ENCODE measurements at regions not wholly inside any gene's neighbourhood (a gene's known extent, or its start where the extent isn't known, plus 50 kb on each side); places are given as distances from the start of the nearest gene placed in this dataset.
"Not testable (repeated sequence)": the region's sequence is repeated elsewhere in the genome, so short reads cannot be mapped to it uniquely, and the experiment has no call there.

GRCh38 chr16:29138698-29139097 lies 153.8 kb downstream of the LAT start:
- not testable (repeated sequence) for TF ChIP-seq ZNF451 (CRISPR knock-in tag; IDR thresholded peaks at IDR 0.05); CHD2 (IDR thresholded peaks at IDR 0.05; ENCODE audit: low read depth, low read length); ZNF639 (CRISPR knock-in tag; conservative IDR thresholded peaks at IDR 0.05); SMAD3 (CRISPR knock-in tag; IDR thresholded peaks at IDR 0.05); MXD1 (CRISPR knock-in tag; IDR thresholded peaks at IDR 0.05); YY1 (IDR thresholded peaks at IDR 0.05; ENCODE audit: insufficient read depth, insufficient replicate concordance, low read depth, low read length); CENPT (CRISPR knock-in tag; IDR thresholded peaks at IDR 0.05; ENCODE audit: low read depth); ZNF124 (CRISPR knock-in tag; IDR thresholded peaks at IDR 0.05); POLR2A (IDR thresholded peaks at IDR 0.05; ENCODE audit: insufficient read depth in 1 of 2, low read depth in 2 of 2, low read length in 2 of 2); TBP (CRISPR knock-in tag; IDR thresholded peaks at IDR 0.05)

All from HepG2 (cell line).